ENCODE measurements at regions not wholly inside any gene's neighbourhood (a gene's known extent, or its start where the extent isn't known, plus 50 kb on each side); places are given as distances from the start of the nearest gene placed in this dataset.

DNA sequence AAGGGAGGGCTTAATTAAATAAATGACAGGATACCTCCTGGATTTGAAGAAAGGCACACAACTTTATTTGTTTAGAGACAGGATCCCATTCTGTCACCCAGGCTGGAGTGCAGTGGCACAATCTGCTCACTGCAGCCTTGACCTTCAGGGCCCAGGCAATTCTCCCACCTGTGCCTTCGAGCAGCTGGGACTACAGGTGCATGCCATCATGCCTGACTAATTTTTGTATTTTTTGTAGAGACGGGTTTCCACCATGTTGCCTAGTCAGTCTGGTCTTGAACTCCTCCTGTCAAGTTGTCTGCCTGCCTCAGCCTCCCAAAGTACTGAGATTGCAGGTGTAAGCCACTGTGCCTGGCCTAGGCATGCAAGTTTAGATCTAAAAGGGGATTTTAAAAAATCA, 272.7 kb upstream of the MBL2 start:
- TF ChIP-seq, protein P1, sequence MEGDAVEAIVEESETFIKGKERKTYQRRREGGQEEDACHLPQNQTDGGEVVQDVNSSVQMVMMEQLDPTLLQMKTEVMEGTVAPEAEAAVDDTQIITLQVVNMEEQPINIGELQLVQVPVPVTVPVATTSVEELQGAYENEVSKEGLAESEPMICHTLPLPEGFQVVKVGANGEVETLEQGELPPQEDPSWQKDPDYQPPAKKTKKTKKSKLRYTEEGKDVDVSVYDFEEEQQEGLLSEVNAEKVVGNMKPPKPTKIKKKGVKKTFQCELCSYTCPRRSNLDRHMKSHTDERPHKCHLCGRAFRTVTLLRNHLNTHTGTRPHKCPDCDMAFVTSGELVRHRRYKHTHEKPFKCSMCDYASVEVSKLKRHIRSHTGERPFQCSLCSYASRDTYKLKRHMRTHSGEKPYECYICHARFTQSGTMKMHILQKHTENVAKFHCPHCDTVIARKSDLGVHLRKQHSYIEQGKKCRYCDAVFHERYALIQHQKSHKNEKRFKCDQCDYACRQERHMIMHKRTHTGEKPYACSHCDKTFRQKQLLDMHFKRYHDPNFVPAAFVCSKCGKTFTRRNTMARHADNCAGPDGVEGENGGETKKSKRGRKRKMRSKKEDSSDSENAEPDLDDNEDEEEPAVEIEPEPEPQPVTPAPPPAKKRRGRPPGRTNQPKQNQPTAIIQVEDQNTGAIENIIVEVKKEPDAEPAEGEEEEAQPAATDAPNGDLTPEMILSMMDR (IDR thresholded peaks at IDR 0.05), result no peak
- no peak for TF ChIP-seq EZH2 (IDR thresholded peaks at IDR 0.05; ENCODE audit: borderline replicate concordance, insufficient read depth, low read depth, low read length, poor library complexity, severe bottlenecking)

Measured in B cell (primary cell).